DOHH2 (cell line): ENCODE measurements at regions not wholly inside any gene's neighbourhood (a gene's known extent, or its start where the extent isn't known, plus 50 kb on each side); places are given as distances from the start of the nearest gene placed in this dataset.

ENCODE experiments used
- EZH2phosphoT487 ChIP-seq: fragments of 200-600 bp; sonication (generic); IDR thresholded peaks from 2 replicates; pipeline ENCODE4 v1.6.1; 2017; ENCODE audit warnings: borderline replicate concordance, mild to moderate bottlenecking, antibody characterized with exemption, low read length, moderate library complexity, mixed read lengths
- TF ChIP-seq, protein P1 (sequence below): fragments of 200-600 bp; sonication (generic); IDR thresholded peaks from one replicate; pipeline ENCODE4 v1.5.1; 2014; ENCODE audit warnings: antibody characterized with exemption, mild to moderate bottlenecking, low read depth, low read length; ENCODE audit not compliant: poor library complexity, severe bottlenecking

- TF ChIP-seq, protein P1, sequence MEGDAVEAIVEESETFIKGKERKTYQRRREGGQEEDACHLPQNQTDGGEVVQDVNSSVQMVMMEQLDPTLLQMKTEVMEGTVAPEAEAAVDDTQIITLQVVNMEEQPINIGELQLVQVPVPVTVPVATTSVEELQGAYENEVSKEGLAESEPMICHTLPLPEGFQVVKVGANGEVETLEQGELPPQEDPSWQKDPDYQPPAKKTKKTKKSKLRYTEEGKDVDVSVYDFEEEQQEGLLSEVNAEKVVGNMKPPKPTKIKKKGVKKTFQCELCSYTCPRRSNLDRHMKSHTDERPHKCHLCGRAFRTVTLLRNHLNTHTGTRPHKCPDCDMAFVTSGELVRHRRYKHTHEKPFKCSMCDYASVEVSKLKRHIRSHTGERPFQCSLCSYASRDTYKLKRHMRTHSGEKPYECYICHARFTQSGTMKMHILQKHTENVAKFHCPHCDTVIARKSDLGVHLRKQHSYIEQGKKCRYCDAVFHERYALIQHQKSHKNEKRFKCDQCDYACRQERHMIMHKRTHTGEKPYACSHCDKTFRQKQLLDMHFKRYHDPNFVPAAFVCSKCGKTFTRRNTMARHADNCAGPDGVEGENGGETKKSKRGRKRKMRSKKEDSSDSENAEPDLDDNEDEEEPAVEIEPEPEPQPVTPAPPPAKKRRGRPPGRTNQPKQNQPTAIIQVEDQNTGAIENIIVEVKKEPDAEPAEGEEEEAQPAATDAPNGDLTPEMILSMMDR, result no peak
- no peak for TF ChIP-seq EZH2phosphoT487
These were observed 160.0 kb upstream of the FBXO33 start for GRCh38 chr14:39592116-39592789.
